Tibial nerve (tissue), 4 donors: ENCODE measurements at regions not wholly inside any gene's neighbourhood (a gene's known extent, or its start where the extent isn't known, plus 50 kb on each side); places are given as distances from the start of the nearest gene placed in this dataset.

Source experiments
- DNase-seq, 2 donors: peaks; one replicate each; pipeline ENCODE4 v3.0.0-alpha.2; 2019; ENCODE audit warnings: low spot score in 2 of 2
- H3K27ac ChIP-seq, 4 donors: fragments of 200-600 bp; sonication (generic) in 3 of 4; one replicate each; pipeline ENCODE4 v1.5.1; 2017 to 2019; ENCODE audit warnings: mild to moderate bottlenecking in 1 of 4
- H3K27me3 ChIP-seq, 2 donors: fragments of 200-600 bp; sonication (generic) in 1 of 2; one replicate each; pipeline versions ENCODE4 v1.5.1 to v1.6.0; 2017 to 2019
- H3K36me3 ChIP-seq, 3 donors: fragments of 200-600 bp; sonication (generic); one replicate each; pipeline ENCODE4 v1.5.1; 2018 to 2019
- H3K4me1 ChIP-seq, 4 donors: fragments of 200-600 bp; sonication (generic) in 3 of 4; one replicate each; pipeline ENCODE4 v1.5.1; 2017 to 2019
- H3K4me3 ChIP-seq, 4 donors: fragments of 200-600 bp; sonication (generic) in 3 of 4; one replicate each; pipeline ENCODE4 v1.5.1; 2017 to 2019; ENCODE audit warnings: mild to moderate bottlenecking in 1 of 4, moderate library complexity in 1 of 4
- H3K9me3 ChIP-seq, 4 donors: fragments of 200-600 bp; sonication (generic) in 3 of 4; one replicate each; pipeline ENCODE4 v1.5.1; 2017 to 2019
- CTCF ChIP-seq, 5 experiments: fragments of 200-600 bp in 3 of 5; fragments of 450-650 bp in 2 of 5; sonication (generic) in 3 of 5; IDR thresholded peaks; one replicate each; pipeline ENCODE4 v1.5.1; 2016 to 2019; ENCODE audit warnings: antibody characterized with exemption in 5 of 5, mild to moderate bottlenecking in 3 of 5, moderate library complexity in 2 of 5
- EP300 ChIP-seq, 2 donors: sonication (generic); formaldehyde crosslinking; IDR thresholded peaks; one replicate each; pipeline ENCODE4 v1.6.1; 2017; ENCODE audit warnings: antibody characterized with exemption in 2 of 2, mild to moderate bottlenecking in 1 of 2
- POLR2A ChIP-seq, 2 donors: fragments of 450-650 bp; IDR thresholded peaks; one replicate each; pipeline ENCODE4 v1.6.1; 2017; ENCODE audit warnings: antibody characterized with exemption in 2 of 2, mild to moderate bottlenecking in 2 of 2, moderate library complexity in 2 of 2
- WGBS, 2 donors: methylation state at CpG; one replicate each; pipeline ENCODE4 v1.1.5; 2018; 5-methylcytosine and 5-hydroxymethylcytosine counted together

DNA sequence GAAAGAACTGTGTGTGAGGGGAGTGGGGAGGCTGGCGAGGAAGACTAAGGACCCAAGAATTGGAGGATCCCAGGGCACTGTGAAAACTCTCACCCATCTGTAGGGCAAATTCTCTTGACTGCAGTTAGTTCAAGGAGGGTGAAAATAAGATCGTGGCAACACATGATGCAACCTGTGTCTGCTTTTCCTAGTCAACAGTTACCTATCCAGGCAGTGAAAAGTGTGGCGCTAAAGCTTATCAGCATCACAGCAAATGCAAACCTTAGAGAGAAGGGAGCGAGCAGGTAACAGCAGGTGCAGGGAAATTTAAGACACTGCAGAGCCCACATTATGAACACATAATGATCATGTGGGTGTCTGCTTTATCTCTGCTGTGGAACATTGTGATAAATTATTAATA lies 97.7 kb upstream of the SGK1 start:
- Histone ChIP-seq H3K4me1 (no peaks in the 10 kb centered on the region), H3K9me3 (peaks cover 0 to 20% (median 0%) of the 10 kb centered on the region in 4 donors), H3K27ac (no peak overlapping the region), H3K36me3 (no peaks in the 10 kb centered on the region), H3K27me3 (no peaks in the 10 kb centered on the region), H3K4me3 (no peak overlapping the region)
- WGBS, 2 donors, result 78 to 86% methylated on average over 4 of the region's 4 CpGs
- no peak for TF ChIP-seq EP300 (IDR thresholded peaks at IDR 0.05)
- no peak for TF ChIP-seq POLR2A (IDR thresholded peaks at IDR 0.05)
- TF ChIP-seq CTCF (IDR thresholded peaks at IDR 0.05), result no peak
- DNase-seq, result no peak

- H3K4me1 ChIP-seq, result no peaks in the 10 kb centered on the region
- no peak for DNase-seq
- WGBS, 2 donors, result 57 to 63% methylated on average over 4 of the region's 4 CpGs
- peaks cover 0 to 20% (median 0%) of the 10 kb centered on the region in 4 donors for H3K9me3 ChIP-seq
- TF ChIP-seq CTCF (IDR thresholded peaks at IDR 0.05) (no peak), POLR2A (IDR thresholded peaks at IDR 0.05) (no peak), EP300 (IDR thresholded peaks at IDR 0.05) (no peak)
- no peak overlapping the region for H3K27ac ChIP-seq
- no peak overlapping the region for H3K4me3 ChIP-seq
- H3K27me3 ChIP-seq, result no peaks in the 10 kb centered on the region
- no peaks in the 10 kb centered on the region for H3K36me3 ChIP-seq
Observed at GRCh38 chr6:134415194-134415593, 97.3 kb upstream of the SGK1 start.

- Histone ChIP-seq H3K4me3 (no peak overlapping the region), H3K36me3 (no peaks in the 10 kb centered on the region), H3K27ac (no peak overlapping the region), H3K27me3 (no peaks in the 10 kb centered on the region), H3K9me3 (peaks cover 0 to 20% (median 0%) of the 10 kb centered on the region in 4 donors), H3K4me1 (no peaks in the 10 kb centered on the region)
- DNase-seq, result no peak
- TF ChIP-seq POLR2A (IDR thresholded peaks at IDR 0.05) (no peak), EP300 (IDR thresholded peaks at IDR 0.05) (no peak), CTCF (IDR thresholded peaks at IDR 0.05) (no peak)
- WGBS, 2 donors, result 68 to 71% methylated on average over 7 of the region's 7 CpGs
Observed at GRCh38 chr6:134414793-134415192, 96.9 kb upstream of the SGK1 start.

- 86 to 92% methylated on average over 1 of the region's 1 CpG for WGBS, 2 donors
- Histone ChIP-seq H3K27me3 (no peaks in the 10 kb centered on the region), H3K9me3 (peaks cover 0 to 20% (median 0%) of the 10 kb centered on the region in 4 donors), H3K36me3 (no peaks in the 10 kb centered on the region), H3K27ac (peak overlapping the region in 1 of 4 donors; percentile 25), H3K4me3 (no peak overlapping the region), H3K4me1 (no peaks in the 10 kb centered on the region)
- DNase-seq, result no peak
- TF ChIP-seq EP300 (IDR thresholded peaks at IDR 0.05) (peak in 1 of 2 donors; percentile 70), CTCF (IDR thresholded peaks at IDR 0.05) (no peak)
Observed at GRCh38 chr6:134413241-134413643, 95.3 kb upstream of the SGK1 start.

DNA sequence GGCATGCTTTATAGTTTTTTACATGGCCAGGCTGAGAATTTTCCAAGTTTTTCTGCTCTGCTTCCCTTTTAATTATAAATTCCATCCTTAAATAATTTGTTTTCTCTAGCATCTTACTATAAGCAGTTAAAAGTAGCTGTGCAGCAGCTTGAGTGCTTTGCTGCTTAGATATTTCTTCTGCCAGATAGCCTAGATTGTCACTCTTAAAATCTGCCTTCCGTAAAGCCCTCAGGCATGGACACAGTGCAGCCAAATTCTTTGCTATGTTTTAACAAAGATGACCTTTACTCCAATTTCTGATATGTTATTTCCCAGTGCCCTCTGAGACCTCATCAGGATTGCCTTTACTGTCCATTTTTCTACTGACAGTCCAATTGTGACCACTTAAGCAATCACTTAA lies 92.6 kb upstream of the SGK1 start:
- no peaks in the 10 kb centered on the region for H3K4me1 ChIP-seq
- H3K36me3 ChIP-seq, result no peaks in the 10 kb centered on the region
- peaks cover 0 to 20% (median 0%) of the 10 kb centered on the region in 4 donors for H3K9me3 ChIP-seq
- no peaks in the 10 kb centered on the region for H3K27me3 ChIP-seq
- H3K27ac ChIP-seq, result no peak overlapping the region
- 39 to 42% methylated on average over 1 of the region's 1 CpG for WGBS, 2 donors
- no peak for DNase-seq
- no peak for TF ChIP-seq EP300 (IDR thresholded peaks at IDR 0.05)
- no peak for TF ChIP-seq CTCF (IDR thresholded peaks at IDR 0.05)
- TF ChIP-seq POLR2A (IDR thresholded peaks at IDR 0.05), result no peak
- no peak overlapping the region for H3K4me3 ChIP-seq
